Immature natural killer cell (primary cell): ENCODE measurements at regions not wholly inside any gene's neighbourhood (a gene's known extent, or its start where the extent isn't known, plus 50 kb on each side); places are given as distances from the start of the nearest gene placed in this dataset.

Experiments
- DNase-seq, 3 donors: peaks; one replicate each; pipeline ENCODE4 v3.0.0; 2022; ENCODE audit warnings: mixed read lengths in 1 of 3
- H3K27ac Mint-ChIP-seq, 6 donors: one replicate each; pipeline ENCODE4 v1.8.0; 2020; ENCODE audit warnings: mixed read lengths in 6 of 6, mild to moderate bottlenecking in 5 of 6, inconsistent platforms in 4 of 6, moderate library complexity in 3 of 6
- H3K27me3 Mint-ChIP-seq, 3 donors: one replicate each; pipeline ENCODE4 v1.8.0; 2020 to 2021; ENCODE audit warnings: low read depth in 3 of 3, mild to moderate bottlenecking in 3 of 3, mixed read lengths in 3 of 3, moderate library complexity in 3 of 3, inconsistent platforms in 1 of 3
- H3K36me3 Mint-ChIP-seq, 3 donors: one replicate each; pipeline ENCODE4 v1.8.0; 2020; ENCODE audit warnings: mixed read lengths in 3 of 3, inconsistent platforms in 2 of 3, mild to moderate bottlenecking in 2 of 3
- H3K4me1 Mint-ChIP-seq, 2 donors: one replicate each; pipeline ENCODE4 v1.8.0; 2020; ENCODE audit warnings: inconsistent platforms in 2 of 2, mild to moderate bottlenecking in 2 of 2, mixed read lengths in 2 of 2, moderate library complexity in 1 of 2
- H3K4me3 Mint-ChIP-seq, 5 donors: one replicate each; pipeline ENCODE4 v1.8.0; 2020; ENCODE audit warnings: mild to moderate bottlenecking in 5 of 5, mixed read lengths in 5 of 5, inconsistent platforms in 3 of 5, moderate library complexity in 3 of 5
- H3K9me3 Mint-ChIP-seq, 6 donors: one replicate each; pipeline ENCODE4 v1.8.0; 2020; ENCODE audit warnings: mild to moderate bottlenecking in 6 of 6, mixed read lengths in 6 of 6, inconsistent platforms in 4 of 6, moderate library complexity in 3 of 6

- H3K27ac Mint-ChIP-seq: peak overlapping the region; percentile 72 to 91 (median 90)
- no peaks in the 10 kb centered on the region for H3K9me3 Mint-ChIP-seq
- peaks cover 0 to 3% (median 0%) of the 10 kb centered on the region in 3 donors for H3K27me3 Mint-ChIP-seq
- peak overlapping the region; percentile 69 to 85 (median 74) for H3K4me3 Mint-ChIP-seq
- DNase-seq: peak; percentile 67 to 74 (median 68)
- peaks cover 0 to 4% (median 4%) of the 10 kb centered on the region in 3 donors for H3K36me3 Mint-ChIP-seq
- peaks cover 50 to 52% of the 10 kb centered on the region in 2 donors for H3K4me1 Mint-ChIP-seq
Observed at GRCh38 chr15:31472636-31473384, 146.2 kb downstream of the KLF13 start.

- peak overlapping the region; percentile 72 to 91 (median 90) for H3K27ac Mint-ChIP-seq
- H3K9me3 Mint-ChIP-seq: no peaks in the 10 kb centered on the region
- peak overlapping the region; percentile 69 to 85 (median 74) for H3K4me3 Mint-ChIP-seq
- peaks cover 50 to 52% of the 10 kb centered on the region in 2 donors for H3K4me1 Mint-ChIP-seq
- peaks cover 0 to 3% (median 0%) of the 10 kb centered on the region in 3 donors for H3K27me3 Mint-ChIP-seq
- DNase-seq: no peak
- H3K36me3 Mint-ChIP-seq: peaks cover 0 to 8% (median 6%) of the 10 kb centered on the region in 3 donors
Observed at GRCh38 chr15:31473385-31474058, 146.9 kb downstream of the KLF13 start.

- DNase-seq: no peak
- peak overlapping the region; percentile 72 to 91 (median 90) for H3K27ac Mint-ChIP-seq
- no peaks in the 10 kb centered on the region for H3K9me3 Mint-ChIP-seq
- H3K4me3 Mint-ChIP-seq: peak overlapping the region; percentile 56 to 74 (median 69)
- H3K27me3 Mint-ChIP-seq: peaks cover 0 to 3% (median 0%) of the 10 kb centered on the region in 3 donors
- peaks cover 0 to 8% (median 6%) of the 10 kb centered on the region in 3 donors for H3K36me3 Mint-ChIP-seq
- peaks cover 56 to 58% of the 10 kb centered on the region in 2 donors for H3K4me1 Mint-ChIP-seq
Observed at GRCh38 chr15:31474059-31474868, 147.6 kb downstream of the KLF13 start.

- no peak overlapping the region for H3K4me3 Mint-ChIP-seq
- peaks cover 0 to 3% (median 2%) of the 10 kb centered on the region in 3 donors for H3K27me3 Mint-ChIP-seq
- no peaks in the 10 kb centered on the region for H3K9me3 Mint-ChIP-seq
- DNase-seq: no peak
- H3K36me3 Mint-ChIP-seq: peaks cover 5 to 8% (median 6%) of the 10 kb centered on the region in 3 donors
- H3K4me1 Mint-ChIP-seq: peaks cover 57 to 64% of the 10 kb centered on the region in 2 donors
- H3K27ac Mint-ChIP-seq: peak overlapping the region in 2 of 6 donors; percentile 76 to 77
Observed at GRCh38 chr15:31476236-31476810, 149.7 kb downstream of the KLF13 start.

GRCh38 chr15:31476866-31477265 is 150.2 kb downstream of the KLF13 start:
- no peak overlapping the region for H3K27ac Mint-ChIP-seq
- no peak for DNase-seq
- H3K4me3 Mint-ChIP-seq: no peak overlapping the region
- H3K27me3 Mint-ChIP-seq: peaks cover 0 to 3% (median 2%) of the 10 kb centered on the region in 3 donors
- H3K9me3 Mint-ChIP-seq: no peaks in the 10 kb centered on the region
- peaks cover 5 to 8% (median 6%) of the 10 kb centered on the region in 3 donors for H3K36me3 Mint-ChIP-seq
- peaks cover 58 to 64% of the 10 kb centered on the region in 2 donors for H3K4me1 Mint-ChIP-seq

- H3K36me3 Mint-ChIP-seq: peaks cover 5 to 8% (median 6%) of the 10 kb centered on the region in 3 donors
- peaks cover 58 to 64% of the 10 kb centered on the region in 2 donors for H3K4me1 Mint-ChIP-seq
- no peak for DNase-seq
- H3K27me3 Mint-ChIP-seq: peaks cover 0 to 3% (median 3%) of the 10 kb centered on the region in 3 donors
- no peak overlapping the region for H3K4me3 Mint-ChIP-seq
- H3K9me3 Mint-ChIP-seq: no peaks in the 10 kb centered on the region
- H3K27ac Mint-ChIP-seq: peak overlapping the region in 1 of 6 donors; percentile 34
Observed at GRCh38 chr15:31477301-31477700, 150.7 kb downstream of the KLF13 start.

GRCh38 chr15:31477851-31478701 is 151.4 kb downstream of the KLF13 start:
- Mint-ChIP-seq H3K4me3 (no peak overlapping the region), H3K4me1 (peaks cover 58 to 64% of the 10 kb centered on the region in 2 donors), H3K27ac (peak overlapping the region in 2 of 6 donors; percentile 34 to 72), H3K9me3 (no peaks in the 10 kb centered on the region), H3K27me3 (peaks cover 4 to 9% (median 5%) of the 10 kb centered on the region in 3 donors), H3K36me3 (peaks cover 5 to 8% (median 6%) of the 10 kb centered on the region in 3 donors)
- no peak for DNase-seq

GRCh38 chr15:31478702-31479221 is 152.1 kb downstream of the KLF13 start:
- Mint-ChIP-seq H3K27ac (no peak overlapping the region), H3K27me3 (peaks cover 4 to 8% (median 5%) of the 10 kb centered on the region in 3 donors), H3K9me3 (no peaks in the 10 kb centered on the region), H3K4me1 (peaks cover 51 to 58% of the 10 kb centered on the region in 2 donors), H3K36me3 (peaks cover 5 to 8% (median 6%) of the 10 kb centered on the region in 3 donors), H3K4me3 (no peak overlapping the region)
- DNase-seq: no peak

- H3K4me3 Mint-ChIP-seq: peak overlapping the region in 2 of 5 donors; percentile 4 to 38
- H3K27ac Mint-ChIP-seq: peak overlapping the region in 2 of 6 donors; percentile 8 to 14
Observed at GRCh38 chr15:31480356-31481025, 153.9 kb downstream of the KLF13 start.

GRCh38 chr15:31481142-31481541 is 154.5 kb downstream of the KLF13 start:
- H3K27me3 Mint-ChIP-seq: peaks cover 5 to 12% (median 7%) of the 10 kb centered on the region in 3 donors
- H3K4me3 Mint-ChIP-seq: peak overlapping the region in 4 of 5 donors; percentile 15 to 57 (median 43)
- no peaks in the 10 kb centered on the region for H3K9me3 Mint-ChIP-seq
- peak overlapping the region in 1 of 6 donors; percentile 36 for H3K27ac Mint-ChIP-seq
- DNase-seq: no peak
- peaks cover 49 to 54% of the 10 kb centered on the region in 2 donors for H3K4me1 Mint-ChIP-seq
- peaks cover 5 to 8% (median 6%) of the 10 kb centered on the region in 3 donors for H3K36me3 Mint-ChIP-seq

More at GRCh38 chr15:31480356-31481025, 153.9 kb downstream of the KLF13 start:
- Mint-ChIP-seq H3K36me3 (peaks cover 5 to 8% (median 6%) of the 10 kb centered on the region in 3 donors), H3K9me3 (no peaks in the 10 kb centered on the region), H3K27me3 (peaks cover 5 to 12% (median 7%) of the 10 kb centered on the region in 3 donors), H3K4me1 (peaks cover 51 to 54% of the 10 kb centered on the region in 2 donors)
- DNase-seq: no peak

- Mint-ChIP-seq H3K36me3 (peaks cover 5 to 8% (median 6%) of the 10 kb centered on the region in 3 donors), H3K4me1 (peaks cover 47 to 55% of the 10 kb centered on the region in 2 donors), H3K9me3 (no peaks in the 10 kb centered on the region), H3K27me3 (peaks cover 5 to 12% (median 7%) of the 10 kb centered on the region in 3 donors), H3K4me3 (peak overlapping the region; percentile 90 to 96 (median 94)), H3K27ac (peak overlapping the region in 3 of 6 donors; percentile 77 to 94 (median 92))
- DNase-seq: no peak
Observed at GRCh38 chr15:31482122-31482922, 155.7 kb downstream of the KLF13 start.
